ENCODE measurements at regions not wholly inside any gene's neighbourhood (a gene's known extent, or its start where the extent isn't known, plus 50 kb on each side); places are given as distances from the start of the nearest gene placed in this dataset.

- TF ChIP-seq CTCF (conservative IDR thresholded peaks at IDR 0.05 in 1 of 2, IDR thresholded peaks at IDR 0.05 in 1 of 2; ENCODE audit: low read depth in 1 of 2, low read length in 2 of 2) (no peak), EZH2 (IDR thresholded peaks at IDR 0.05; ENCODE audit: low read length, missing control alignments) (no peak)
Measured at GRCh38 chr2:126189527-126189926, 466.4 kb upstream of the GYPC start.

Measured in fibroblast of lung (primary cell).